ENCODE measurements at regions not wholly inside any gene's neighbourhood (a gene's known extent, or its start where the extent isn't known, plus 50 kb on each side); places are given as distances from the start of the nearest gene placed in this dataset.

- no peak for TF ChIP-seq KDM1A (IDR thresholded peaks at IDR 0.05; ENCODE audit: low read depth)
- no peak for TF ChIP-seq ESRRA (IDR thresholded peaks at IDR 0.05; ENCODE audit: borderline replicate concordance, low read length)
- TF ChIP-seq, protein P1, sequence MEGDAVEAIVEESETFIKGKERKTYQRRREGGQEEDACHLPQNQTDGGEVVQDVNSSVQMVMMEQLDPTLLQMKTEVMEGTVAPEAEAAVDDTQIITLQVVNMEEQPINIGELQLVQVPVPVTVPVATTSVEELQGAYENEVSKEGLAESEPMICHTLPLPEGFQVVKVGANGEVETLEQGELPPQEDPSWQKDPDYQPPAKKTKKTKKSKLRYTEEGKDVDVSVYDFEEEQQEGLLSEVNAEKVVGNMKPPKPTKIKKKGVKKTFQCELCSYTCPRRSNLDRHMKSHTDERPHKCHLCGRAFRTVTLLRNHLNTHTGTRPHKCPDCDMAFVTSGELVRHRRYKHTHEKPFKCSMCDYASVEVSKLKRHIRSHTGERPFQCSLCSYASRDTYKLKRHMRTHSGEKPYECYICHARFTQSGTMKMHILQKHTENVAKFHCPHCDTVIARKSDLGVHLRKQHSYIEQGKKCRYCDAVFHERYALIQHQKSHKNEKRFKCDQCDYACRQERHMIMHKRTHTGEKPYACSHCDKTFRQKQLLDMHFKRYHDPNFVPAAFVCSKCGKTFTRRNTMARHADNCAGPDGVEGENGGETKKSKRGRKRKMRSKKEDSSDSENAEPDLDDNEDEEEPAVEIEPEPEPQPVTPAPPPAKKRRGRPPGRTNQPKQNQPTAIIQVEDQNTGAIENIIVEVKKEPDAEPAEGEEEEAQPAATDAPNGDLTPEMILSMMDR (IDR thresholded peaks at IDR 0.05) = no peak
- no peak for TF ChIP-seq NFE2L2 (conservative IDR thresholded peaks at IDR 0.05; ENCODE audit: low read length)
- no peak for TF ChIP-seq CBX8 (IDR thresholded peaks at IDR 0.05)
- no peak for TF ChIP-seq HOXA7 (CRISPR knock-in tag; IDR thresholded peaks at IDR 0.05)
- TF ChIP-seq POLR2AphosphoS2 (conservative IDR thresholded peaks at IDR 0.05; ENCODE audit: low read length) = no peak
- TF ChIP-seq POLR2A (IDR thresholded peaks at IDR 0.05; ENCODE audit: low read length) = no peak
These were observed 715.2 kb downstream of the TRIML1 start for GRCh38 chr4:188854436-188854835.

Measured in A549 (cell line).